ENCODE measurements at regions not wholly inside any gene's neighbourhood (a gene's known extent, or its start where the extent isn't known, plus 50 kb on each side); places are given as distances from the start of the nearest gene placed in this dataset.

- no peak overlapping the region for H2AFZ ChIP-seq (ENCODE audit: control insufficient read depth, low read depth, low read length)
- no peak for DNase-seq (ENCODE audit: low read depth, low spot score)
- H3K36me3 ChIP-seq (ENCODE audit: control insufficient read depth in 2 of 2, insufficient read depth in 2 of 2, low read length in 1 of 2), result no peaks in the 10 kb centered on the region
- H3K4me3 ChIP-seq, result no peak overlapping the region
- RAD21 ChIA-PET (ENCODE audit: unreplicated experiment), result no interaction called here
- H3K4me2 ChIP-seq (ENCODE audit: control insufficient read depth, insufficient read depth), result no peak overlapping the region
- H3K9me3 ChIP-seq (replicated peaks; ENCODE audit: control insufficient read depth, insufficient read depth, low read length), result no peaks in the 10 kb centered on the region
- TF ChIP-seq ZSCAN29 (IDR thresholded peaks at IDR 0.05), result no peak
- TF ChIP-seq PML (IDR thresholded peaks at IDR 0.05; ENCODE audit: low read length), result no peak
- no peak overlapping the region for H3K27ac ChIP-seq (ENCODE audit: control insufficient read depth, insufficient read depth)
- H3K79me2 ChIP-seq (ENCODE audit: control insufficient read depth, insufficient read depth, low read length), result no peaks in the 10 kb centered on the region
- ATAC-seq, result no peak
- H3K4me1 ChIP-seq (ENCODE audit: control insufficient read depth, insufficient read depth, low read length), result no peaks in the 10 kb centered on the region
- H4K20me1 ChIP-seq (ENCODE audit: control insufficient read depth, insufficient read depth), result no peaks in the 10 kb centered on the region
- 0% methylated on average over 1 of the region's 1 CpG for WGBS (ENCODE audit: insufficient coverage, insufficient replicate concordance, low lambda C conversion rate, missing lambda C conversion rate)
- intact Hi-C loops (cut with micrococcal nuclease; ENCODE audit: unreplicated experiment) (loop anchor here (5.0 kb wide), 1 partner anchor 47 kb away; no protein-coding TSS in a partner anchor), in situ Hi-C loops (cut with MboI) (no loop called here)
- POLR2A ChIA-PET, result no interaction called here
- no peaks in the 10 kb centered on the region for H3K27me3 ChIP-seq (replicated peaks in 1 of 2; ENCODE audit: control insufficient read depth in 2 of 2, insufficient read depth in 2 of 2, low read length in 1 of 2)
- no peak for FAIRE-seq
- CTCF ChIA-PET, result no interaction called here
- no TSS peak for BruUV-seq (replicated peaks)
- SMC1A ChIA-PET (ENCODE audit: uncharacterized antibody, unreplicated experiment), result no interaction called here
- H3K9ac ChIP-seq (ENCODE audit: control insufficient read depth, insufficient read depth, low read length), result no peak overlapping the region
These were observed 248.1 kb downstream of the KLF13 start for GRCh38 chr15:31574766-31575165.

DNA sequence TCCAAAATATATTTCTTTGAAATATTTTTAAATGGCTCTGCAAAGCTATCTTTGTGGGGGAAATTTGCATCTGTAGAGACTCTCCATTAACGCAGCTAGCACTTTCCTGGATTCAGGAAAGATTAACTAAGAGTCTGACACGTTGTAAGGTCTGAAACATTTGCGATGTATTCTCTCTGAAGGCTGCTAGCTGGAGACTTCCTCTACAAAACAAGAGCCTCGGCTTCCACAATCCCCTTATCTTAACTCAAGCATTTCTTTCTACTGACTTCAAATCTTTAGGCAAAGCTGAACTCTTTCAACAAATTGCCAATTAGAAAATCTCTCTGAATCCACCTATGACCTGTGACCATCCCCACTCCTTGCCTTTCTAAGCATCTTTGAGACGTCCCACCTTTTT lies 250.5 kb downstream of the KLF13 start:
- ChIA-PET RAD21 (ENCODE audit: unreplicated experiment) (no interaction called here), SMC1A (ENCODE audit: uncharacterized antibody, unreplicated experiment) (no interaction called here), CTCF (interaction anchor here (0.9 to 1.1 kb wide), 2 partner anchors 8 to 730 kb away, joined by 3 read pairs; no protein-coding TSS in a partner anchor), POLR2A (no interaction called here)
- H3K36me3 ChIP-seq (ENCODE audit: control insufficient read depth in 2 of 2, insufficient read depth in 2 of 2, low read length in 1 of 2), result no peaks in the 10 kb centered on the region
- no peaks in the 10 kb centered on the region; the same call in 2 of the 3 replicates for H3K9me3 ChIP-seq (replicated peaks; ENCODE audit: control insufficient read depth, insufficient read depth, low read length)
- no peak overlapping the region for H3K27ac ChIP-seq (ENCODE audit: control insufficient read depth, insufficient read depth)
- DNase-seq (ENCODE audit: low read depth, low spot score) (no peak), ATAC-seq (no peak), FAIRE-seq (no peak)
- no peaks in the 10 kb centered on the region for H3K79me2 ChIP-seq (ENCODE audit: control insufficient read depth, insufficient read depth, low read length)
- in situ Hi-C loops (cut with MboI), result no loop called here
- H2AFZ ChIP-seq (ENCODE audit: control insufficient read depth, low read depth, low read length), result no peak overlapping the region
- no peaks in the 10 kb centered on the region for H3K4me1 ChIP-seq (ENCODE audit: control insufficient read depth, insufficient read depth, low read length)
- intact Hi-C loops (cut with micrococcal nuclease; ENCODE audit: unreplicated experiment), result loop anchor here (5.0 kb wide), 1 partner anchor 50 kb away; no protein-coding TSS in a partner anchor
- H3K9ac ChIP-seq (ENCODE audit: control insufficient read depth, insufficient read depth, low read length), result no peak overlapping the region
- H3K4me3 ChIP-seq, result no peak overlapping the region
- H3K27me3 ChIP-seq (replicated peaks in 1 of 2; ENCODE audit: control insufficient read depth in 2 of 2, insufficient read depth in 2 of 2, low read length in 1 of 2), result no peaks in the 10 kb centered on the region
- H4K20me1 ChIP-seq (ENCODE audit: control insufficient read depth, insufficient read depth), result no peaks in the 10 kb centered on the region
- H3K4me2 ChIP-seq (ENCODE audit: control insufficient read depth, insufficient read depth), result no peak overlapping the region
- no TSS peak for BruUV-seq (replicated peaks)
- 21% methylated on average over 5 of the region's 5 CpGs for WGBS (ENCODE audit: insufficient coverage, insufficient replicate concordance, low lambda C conversion rate, missing lambda C conversion rate)
- TF ChIP-seq EP300 (IDR thresholded peaks at IDR 0.05; ENCODE audit: borderline replicate concordance in 1 of 2, control insufficient read depth in 1 of 2, low read depth in 2 of 2, low read length in 2 of 2) (no peak), NKRF (conservative IDR thresholded peaks at IDR 0.05) (no peak), ETV6 (conservative IDR thresholded peaks at IDR 0.05 in 1 of 2, IDR thresholded peaks at IDR 0.05 in 1 of 2; ENCODE audit: borderline replicate concordance in 1 of 2, low read depth in 1 of 2) (no peak), STAT1 (conservative IDR thresholded peaks at IDR 0.05) (no peak), PAX8 (IDR thresholded peaks at IDR 0.05) (no peak), DPF2 (IDR thresholded peaks at IDR 0.05) (no peak), SRF (IDR thresholded peaks at IDR 0.05; ENCODE audit: low read depth in 2 of 2, low read length in 2 of 2) (no peak), ZSCAN29 (IDR thresholded peaks at IDR 0.05) (no peak), YBX1 (IDR thresholded peaks at IDR 0.05) (no peak), ESRRA (IDR thresholded peaks at IDR 0.05; ENCODE audit: low read length) (no peak), ZNF217 (IDR thresholded peaks at IDR 0.05) (no peak)
- TF ChIP-seq, protein P1, sequence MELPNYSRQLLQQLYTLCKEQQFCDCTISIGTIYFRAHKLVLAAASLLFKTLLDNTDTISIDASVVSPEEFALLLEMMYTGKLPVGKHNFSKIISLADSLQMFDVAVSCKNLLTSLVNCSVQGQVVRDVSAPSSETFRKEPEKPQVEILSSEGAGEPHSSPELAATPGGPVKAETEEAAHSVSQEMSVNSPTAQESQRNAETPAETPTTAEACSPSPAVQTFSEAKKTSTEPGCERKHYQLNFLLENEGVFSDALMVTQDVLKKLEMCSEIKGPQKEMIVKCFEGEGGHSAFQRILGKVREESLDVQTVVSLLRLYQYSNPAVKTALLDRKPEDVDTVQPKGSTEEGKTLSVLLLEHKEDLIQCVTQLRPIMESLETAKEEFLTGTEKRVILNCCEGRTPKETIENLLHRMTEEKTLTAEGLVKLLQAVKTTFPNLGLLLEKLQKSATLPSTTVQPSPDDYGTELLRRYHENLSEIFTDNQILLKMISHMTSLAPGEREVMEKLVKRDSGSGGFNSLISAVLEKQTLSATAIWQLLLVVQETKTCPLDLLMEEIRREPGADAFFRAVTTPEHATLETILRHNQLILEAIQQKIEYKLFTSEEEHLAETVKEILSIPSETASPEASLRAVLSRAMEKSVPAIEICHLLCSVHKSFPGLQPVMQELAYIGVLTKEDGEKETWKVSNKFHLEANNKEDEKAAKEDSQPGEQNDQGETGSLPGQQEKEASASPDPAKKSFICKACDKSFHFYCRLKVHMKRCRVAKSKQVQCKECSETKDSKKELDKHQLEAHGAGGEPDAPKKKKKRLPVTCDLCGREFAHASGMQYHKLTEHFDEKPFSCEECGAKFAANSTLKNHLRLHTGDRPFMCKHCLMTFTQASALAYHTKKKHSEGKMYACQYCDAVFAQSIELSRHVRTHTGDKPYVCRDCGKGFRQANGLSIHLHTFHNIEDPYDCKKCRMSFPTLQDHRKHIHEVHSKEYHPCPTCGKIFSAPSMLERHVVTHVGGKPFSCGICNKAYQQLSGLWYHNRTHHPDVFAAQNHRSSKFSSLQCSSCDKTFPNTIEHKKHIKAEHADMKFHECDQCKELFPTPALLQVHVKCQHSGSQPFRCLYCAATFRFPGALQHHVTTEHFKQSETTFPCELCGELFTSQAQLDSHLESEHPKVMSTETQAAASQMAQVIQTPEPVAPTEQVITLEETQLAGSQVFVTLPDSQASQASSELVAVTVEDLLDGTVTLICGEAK (IDR thresholded peaks at IDR 0.05; ENCODE audit: borderline replicate concordance), result no peak

Measured in GM12878 (cell line).